Central memory CD8-positive, alpha-beta T cell (primary cell): ENCODE measurements at regions not wholly inside any gene's neighbourhood (a gene's known extent, or its start where the extent isn't known, plus 50 kb on each side); places are given as distances from the start of the nearest gene placed in this dataset.
"Not testable (repeated sequence)": the region's sequence is repeated elsewhere in the genome, so short reads cannot be mapped to it uniquely, and the experiment has no call there.

Source experiments
- ATAC-seq: fragments of 150-1000 bp; cut with Tn5 transposase; replicated peaks from 2 replicates; pipeline ENCODE4 v1.10.0; 2022; ENCODE audit warnings: mild to moderate bottlenecking, moderate FRiP score, moderate number of reproducible peaks; ENCODE audit not compliant: poor library complexity, severe bottlenecking; ENCODE audit errors: extremely low read depth
- DNase-seq, 2 donors: peaks; one replicate each; pipeline ENCODE4 v3.0.0; 2021; ENCODE audit warnings: low spot score in 2 of 2
- H3K27ac Mint-ChIP-seq: one replicate; pipeline ENCODE4 v1.8.0; 2022; ENCODE audit warnings: low read depth, mild to moderate bottlenecking, moderate library complexity, mixed read lengths
- H3K27me3 Mint-ChIP-seq: one replicate; pipeline ENCODE4 v1.8.0; 2022; ENCODE audit warnings: mixed read lengths
- H3K36me3 Mint-ChIP-seq: one replicate; pipeline ENCODE4 v1.8.0; 2022; ENCODE audit warnings: mild to moderate bottlenecking, moderate library complexity, mixed read lengths; ENCODE audit not compliant: insufficient read depth
- H3K4me1 Mint-ChIP-seq: one replicate; pipeline ENCODE4 v1.8.0; 2022; ENCODE audit warnings: mixed read lengths
- H3K4me3 Mint-ChIP-seq: one replicate; pipeline ENCODE4 v1.8.0; 2022; ENCODE audit warnings: mild to moderate bottlenecking, moderate library complexity, mixed read lengths
- H3K9me3 Mint-ChIP-seq: one replicate; pipeline ENCODE4 v1.8.0; 2022; ENCODE audit warnings: mixed read lengths

DNA sequence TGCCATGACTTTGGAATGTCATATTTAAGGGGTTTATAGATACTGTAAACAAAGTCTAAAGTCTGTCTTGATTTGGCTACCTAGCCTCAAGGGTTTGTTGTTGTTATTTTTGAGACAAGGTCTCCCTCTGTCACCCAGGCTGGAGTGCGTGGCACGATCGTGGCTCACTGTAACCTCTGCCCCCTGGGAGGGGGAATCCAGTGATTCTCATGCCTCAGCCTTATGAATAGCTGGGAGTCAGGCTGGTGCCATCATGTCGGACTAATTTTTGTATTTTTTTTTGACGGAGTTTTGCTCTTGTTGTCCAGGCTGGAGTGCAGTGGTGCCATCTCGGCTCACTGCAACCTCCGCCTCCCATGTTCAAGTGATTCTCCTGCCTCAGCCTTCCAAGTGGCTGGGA is 82.2 kb upstream of the RHOU start:
- not testable (repeated sequence) for DNase-seq, H3K4me3 Mint-ChIP-seq, H3K9me3 Mint-ChIP-seq, H3K4me1 Mint-ChIP-seq, H3K27ac Mint-ChIP-seq, H3K36me3 Mint-ChIP-seq, ATAC-seq
- peaks cover 65% of the 10 kb centered on the region for H3K27me3 Mint-ChIP-seq

- H3K9me3 Mint-ChIP-seq, result no peaks in the 10 kb centered on the region
- peaks cover 3% of the 10 kb centered on the region for H3K4me1 Mint-ChIP-seq
- H3K4me3 Mint-ChIP-seq, result no peak overlapping the region
- no peaks in the 10 kb centered on the region for H3K36me3 Mint-ChIP-seq
- peaks cover 58% of the 10 kb centered on the region for H3K27me3 Mint-ChIP-seq
- ATAC-seq, result no peak
- no peak for DNase-seq
- H3K27ac Mint-ChIP-seq, result no peak overlapping the region
Measured at GRCh38 chr1:228653748-228654147, 81.5 kb upstream of the RHOU start.

- no peak for DNase-seq
- Mint-ChIP-seq H3K27me3 (peaks cover 37% of the 10 kb centered on the region), H3K9me3 (no peaks in the 10 kb centered on the region), H3K4me1 (no peaks in the 10 kb centered on the region), H3K36me3 (no peaks in the 10 kb centered on the region), H3K4me3 (no peak overlapping the region), H3K27ac (no peak overlapping the region)
- ATAC-seq, result no peak
Measured at GRCh38 chr1:228655796-228656394, 79.4 kb upstream of the RHOU start.

GRCh38 chr1:228662007-228662689 is 73.1 kb upstream of the RHOU start:
- DNase-seq, H3K36me3 Mint-ChIP-seq, H3K27me3 Mint-ChIP-seq, H3K9me3 Mint-ChIP-seq, H3K27ac Mint-ChIP-seq, H3K4me1 Mint-ChIP-seq, H3K4me3 Mint-ChIP-seq, ATAC-seq: not testable (repeated sequence)

DNA sequence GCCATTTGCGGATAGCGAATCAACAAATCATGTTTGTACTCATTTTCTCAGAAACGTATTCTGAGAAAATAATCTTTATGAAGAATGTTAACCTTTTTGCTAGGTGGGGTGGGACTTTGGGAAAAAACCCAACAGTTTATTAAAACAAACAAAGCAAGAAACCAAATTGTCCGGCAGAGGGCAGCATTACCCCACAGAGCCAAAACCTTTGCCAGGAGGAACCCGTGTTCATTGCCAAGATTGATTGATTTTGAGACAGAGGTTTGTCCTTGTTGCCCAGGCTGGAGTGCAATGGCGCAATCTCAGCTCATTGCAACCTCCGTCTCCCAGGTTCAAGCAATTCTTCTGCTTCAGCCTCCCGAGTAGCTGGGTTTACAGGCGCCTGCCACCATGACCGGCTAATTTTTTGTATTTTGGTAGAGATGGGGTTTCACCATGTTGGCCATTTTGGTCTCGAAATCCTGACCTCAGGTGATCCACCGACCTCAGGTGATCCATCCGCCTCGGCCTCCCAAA is 70.8 kb upstream of the RHOU start:
- Mint-ChIP-seq H3K27me3 (no peaks in the 10 kb centered on the region), H3K36me3 (peaks cover 4% of the 10 kb centered on the region), H3K4me3 (no peak overlapping the region), H3K9me3 (no peaks in the 10 kb centered on the region), H3K27ac (peak overlapping the region; percentile 41), H3K4me1 (no peaks in the 10 kb centered on the region)
- DNase-seq (peak; percentile 66 to 67), ATAC-seq (no peak)

DNA sequence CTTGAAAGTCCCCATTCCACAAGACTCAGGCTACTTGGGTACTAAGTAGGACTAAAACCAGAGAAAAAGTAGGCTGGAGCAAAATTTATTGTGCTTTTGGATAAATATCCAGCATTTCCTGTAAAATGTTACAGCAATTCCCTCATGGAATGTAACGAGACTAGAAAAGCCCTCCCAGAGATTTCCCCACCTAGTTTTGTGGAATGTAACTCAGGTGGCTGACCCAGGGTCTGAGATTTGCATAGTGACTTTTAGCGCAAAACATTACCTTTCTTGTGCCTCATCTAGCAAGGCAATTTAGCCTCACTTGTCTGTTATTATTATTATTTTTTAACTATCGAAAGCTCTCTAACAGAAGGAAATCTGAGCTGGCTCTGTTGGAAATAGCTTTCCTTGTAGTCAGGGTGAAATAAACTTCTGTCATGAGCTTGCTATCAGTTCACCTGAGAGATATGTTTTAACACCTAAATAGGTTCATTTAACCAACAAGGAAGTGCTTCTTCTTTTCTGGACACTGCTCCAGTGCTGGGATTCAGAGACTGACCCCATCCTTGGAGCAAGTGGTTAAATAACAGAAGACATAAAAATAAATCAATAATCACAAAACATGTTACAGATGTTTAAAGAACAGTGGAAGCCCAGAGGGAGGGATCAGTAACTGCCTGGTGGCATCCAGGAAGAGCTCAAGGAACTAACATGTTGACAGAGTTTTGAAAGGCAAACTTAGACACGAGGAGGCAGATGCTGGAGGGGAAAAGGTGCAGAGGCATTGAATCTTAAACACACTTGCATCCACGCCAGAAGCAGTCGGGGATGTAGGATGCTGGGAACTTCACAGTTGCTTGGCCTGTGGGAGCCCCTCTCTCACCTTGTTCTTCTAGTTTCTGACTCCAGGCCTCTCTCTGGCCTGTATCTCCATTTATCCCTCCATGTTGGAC is 68.3 kb upstream of the RHOU start:
- Mint-ChIP-seq H3K4me3 (no peak overlapping the region), H3K4me1 (no peaks in the 10 kb centered on the region), H3K9me3 (no peaks in the 10 kb centered on the region), H3K27me3 (no peaks in the 10 kb centered on the region), H3K36me3 (peaks cover 2% of the 10 kb centered on the region), H3K27ac (no peak overlapping the region)
- ATAC-seq (no peak), DNase-seq (no peak)

GRCh38 chr1:228668553-228669241 is 66.6 kb upstream of the RHOU start:
- Mint-ChIP-seq H3K4me1 (no peaks in the 10 kb centered on the region), H3K27me3 (no peaks in the 10 kb centered on the region), H3K9me3 (no peaks in the 10 kb centered on the region), H3K36me3 (peaks cover 2% of the 10 kb centered on the region), H3K27ac (no peak overlapping the region), H3K4me3 (no peak overlapping the region)
- DNase-seq (no peak), ATAC-seq (no peak)

DNA sequence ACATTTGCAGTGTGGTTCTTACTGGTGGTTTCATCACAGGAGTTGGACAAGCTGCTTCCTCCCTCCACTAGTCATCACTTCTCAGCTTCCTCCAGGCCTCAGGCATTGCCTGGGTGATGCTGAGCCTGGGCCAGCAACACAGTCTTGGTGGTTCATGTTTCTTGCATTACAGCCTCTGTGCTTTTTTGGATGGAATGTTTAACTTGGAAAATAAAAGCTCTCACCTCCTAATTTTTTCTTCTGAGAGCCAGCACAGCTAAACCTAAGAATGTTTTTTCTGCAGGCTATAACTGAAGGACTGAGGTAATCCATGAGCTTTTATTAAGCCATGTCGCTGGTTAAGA is 66.1 kb upstream of the RHOU start:
- Mint-ChIP-seq H3K9me3 (no peaks in the 10 kb centered on the region), H3K4me1 (no peaks in the 10 kb centered on the region), H3K27me3 (no peaks in the 10 kb centered on the region), H3K27ac (no peak overlapping the region), H3K4me3 (no peak overlapping the region), H3K36me3 (no peaks in the 10 kb centered on the region)
- no peak for DNase-seq
- no peak for ATAC-seq

GRCh38 chr1:228681076-228681565 is 54.2 kb upstream of the RHOU start:
- H3K4me1 Mint-ChIP-seq, H3K9me3 Mint-ChIP-seq, DNase-seq, H3K27ac Mint-ChIP-seq, ATAC-seq, H3K36me3 Mint-ChIP-seq: not testable (repeated sequence)
- Mint-ChIP-seq H3K4me3 (peak overlapping the region; percentile 10), H3K27me3 (peaks cover 40% of the 10 kb centered on the region)

- Mint-ChIP-seq H3K9me3 (no peaks in the 10 kb centered on the region), H3K27me3 (peaks cover 48% of the 10 kb centered on the region), H3K36me3 (peaks cover 1% of the 10 kb centered on the region), H3K4me1 (no peaks in the 10 kb centered on the region), H3K4me3 (no peak overlapping the region), H3K27ac (no peak overlapping the region)
- DNase-seq, result no peak
- ATAC-seq, result no peak
Measured at GRCh38 chr1:228683428-228683827, 51.9 kb upstream of the RHOU start.

GRCh38 chr1:228684607-228685006 is 50.7 kb upstream of the RHOU start:
- Mint-ChIP-seq H3K27me3 (peaks cover 59% of the 10 kb centered on the region), H3K4me3 (no peak overlapping the region), H3K9me3 (no peaks in the 10 kb centered on the region)

DNA sequence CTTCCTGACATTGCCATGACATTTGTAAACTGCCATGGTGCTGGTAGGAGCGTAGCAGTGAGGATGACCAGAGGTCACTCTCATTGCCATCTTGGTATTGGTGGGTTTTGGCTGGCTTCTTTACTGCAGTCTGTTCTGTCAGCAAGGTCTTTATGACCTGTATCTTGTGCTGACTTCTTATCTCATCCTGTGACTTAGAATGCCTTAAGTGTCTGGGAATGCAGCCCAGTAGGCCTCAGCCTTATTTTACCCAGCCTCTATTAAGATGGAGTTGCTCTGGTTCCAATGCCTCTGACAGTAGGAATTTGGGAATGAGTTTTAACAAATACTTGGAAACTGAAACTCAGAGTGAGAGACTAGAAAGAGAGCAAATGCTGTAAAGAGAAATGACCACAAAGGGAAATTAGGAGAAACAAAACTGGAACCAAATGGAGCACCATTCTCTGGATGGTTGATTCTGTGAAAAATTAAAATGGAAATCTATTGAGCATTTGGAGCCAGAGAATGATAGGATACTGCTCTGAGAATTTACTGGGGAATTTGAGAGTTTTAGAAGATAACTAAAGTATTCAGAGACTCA is 50.1 kb upstream of the RHOU start:
- no peaks in the 10 kb centered on the region for H3K4me1 Mint-ChIP-seq
- H3K36me3 Mint-ChIP-seq, result peaks cover 1% of the 10 kb centered on the region
- DNase-seq, result no peak

More at GRCh38 chr1:228684607-228685006, 50.7 kb upstream of the RHOU start:
- ATAC-seq (no peak), DNase-seq (no peak)
- Mint-ChIP-seq H3K27ac (no peak overlapping the region), H3K36me3 (peaks cover 1% of the 10 kb centered on the region), H3K4me1 (no peaks in the 10 kb centered on the region)

More for the DNA sequence above, 50.1 kb upstream of the RHOU start:
- Mint-ChIP-seq H3K4me3 (no peak overlapping the region), H3K27ac (no peak overlapping the region), H3K27me3 (peaks cover 59% of the 10 kb centered on the region), H3K9me3 (no peaks in the 10 kb centered on the region)
- ATAC-seq, result no peak
